HepG2 (cell line): ENCODE measurements at regions not wholly inside any gene's neighbourhood (a gene's known extent, or its start where the extent isn't known, plus 50 kb on each side); places are given as distances from the start of the nearest gene placed in this dataset.

ENCODE experiments used
- CHD2 ChIP-seq: IDR thresholded peaks from 2 replicates; pipeline ENCODE4 v1.6.1; 2011; ENCODE audit warnings: low read depth, low read length, improper control_type of control experiment
- KAT8 ChIP-seq: IDR thresholded peaks from 2 replicates; pipeline ENCODE4 v1.6.1; 2016; ENCODE audit warnings: missing genetic modification reagents, missing compliant biosample characterization
- RAD21 ChIP-seq: fragments of 450-650 bp; formaldehyde crosslinking; IDR thresholded peaks from 2 replicates; pipeline ENCODE4 v1.5.0; 2020; ENCODE audit warnings: mild to moderate bottlenecking
- ZNF121 ChIP-seq: sonication (generic); formaldehyde crosslinking; IDR thresholded peaks from 2 replicates; pipeline ENCODE4 v1.5.0; 2020; ENCODE audit warnings: mild to moderate bottlenecking, missing genetic modification reagents
- ZNF546 ChIP-seq: sonication (generic); formaldehyde crosslinking; conservative IDR thresholded peaks from 2 replicates; pipeline ENCODE4 v1.8.1; 2023; ENCODE audit warnings: mild to moderate bottlenecking, missing genetic modification reagents
- ZNF670 ChIP-seq: sonication (generic); formaldehyde crosslinking; IDR thresholded peaks from 2 replicates; pipeline ENCODE4 v1.8.0; 2022; ENCODE audit warnings: mild to moderate bottlenecking, missing genetic modification reagents, borderline replicate concordance
- TF ChIP-seq, protein P1 (sequence below): sonication (generic); formaldehyde crosslinking; IDR thresholded peaks from 2 replicates; pipeline ENCODE4 v1.4.0; 2020; ENCODE audit warnings: mild to moderate bottlenecking, missing genetic modification reagents
- TF ChIP-seq, protein P2 (sequence below): sonication (generic); formaldehyde crosslinking; IDR thresholded peaks from 2 replicates; pipeline ENCODE4 v1.5.0; 2020; ENCODE audit warnings: mild to moderate bottlenecking, missing genetic modification reagents, moderate library complexity

GRCh38 chr10:113278664-113279063, 274.2 kb upstream of the HABP2 start:
- TF ChIP-seq ZNF670 (CRISPR knock-in tag) (no peak), CHD2 (no peak), RAD21 (no peak), ZNF121 (CRISPR knock-in tag) (no peak), ZNF546 (no peak), KAT8 (no peak)
- TF ChIP-seq, protein P1, sequence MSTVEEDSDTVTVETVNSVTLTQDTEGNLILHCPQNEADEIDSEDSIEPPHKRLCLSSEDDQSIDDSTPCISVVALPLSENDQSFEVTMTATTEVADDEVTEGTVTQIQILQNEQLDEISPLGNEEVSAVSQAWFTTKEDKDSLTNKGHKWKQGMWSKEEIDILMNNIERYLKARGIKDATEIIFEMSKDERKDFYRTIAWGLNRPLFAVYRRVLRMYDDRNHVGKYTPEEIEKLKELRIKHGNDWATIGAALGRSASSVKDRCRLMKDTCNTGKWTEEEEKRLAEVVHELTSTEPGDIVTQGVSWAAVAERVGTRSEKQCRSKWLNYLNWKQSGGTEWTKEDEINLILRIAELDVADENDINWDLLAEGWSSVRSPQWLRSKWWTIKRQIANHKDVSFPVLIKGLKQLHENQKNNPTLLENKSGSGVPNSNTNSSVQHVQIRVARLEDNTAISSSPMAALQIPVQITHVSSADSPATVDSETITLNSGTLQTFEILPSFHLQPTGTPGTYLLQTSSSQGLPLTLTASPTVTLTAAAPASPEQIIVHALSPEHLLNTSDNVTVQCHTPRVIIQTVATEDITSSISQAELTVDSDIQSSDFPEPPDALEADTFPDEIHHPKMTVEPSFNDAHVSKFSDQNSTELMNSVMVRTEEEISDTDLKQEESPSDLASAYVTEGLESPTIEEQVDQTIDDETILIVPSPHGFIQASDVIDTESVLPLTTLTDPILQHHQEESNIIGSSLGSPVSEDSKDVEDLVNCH (CRISPR knock-in tag), result no peak
- TF ChIP-seq, protein P2, sequence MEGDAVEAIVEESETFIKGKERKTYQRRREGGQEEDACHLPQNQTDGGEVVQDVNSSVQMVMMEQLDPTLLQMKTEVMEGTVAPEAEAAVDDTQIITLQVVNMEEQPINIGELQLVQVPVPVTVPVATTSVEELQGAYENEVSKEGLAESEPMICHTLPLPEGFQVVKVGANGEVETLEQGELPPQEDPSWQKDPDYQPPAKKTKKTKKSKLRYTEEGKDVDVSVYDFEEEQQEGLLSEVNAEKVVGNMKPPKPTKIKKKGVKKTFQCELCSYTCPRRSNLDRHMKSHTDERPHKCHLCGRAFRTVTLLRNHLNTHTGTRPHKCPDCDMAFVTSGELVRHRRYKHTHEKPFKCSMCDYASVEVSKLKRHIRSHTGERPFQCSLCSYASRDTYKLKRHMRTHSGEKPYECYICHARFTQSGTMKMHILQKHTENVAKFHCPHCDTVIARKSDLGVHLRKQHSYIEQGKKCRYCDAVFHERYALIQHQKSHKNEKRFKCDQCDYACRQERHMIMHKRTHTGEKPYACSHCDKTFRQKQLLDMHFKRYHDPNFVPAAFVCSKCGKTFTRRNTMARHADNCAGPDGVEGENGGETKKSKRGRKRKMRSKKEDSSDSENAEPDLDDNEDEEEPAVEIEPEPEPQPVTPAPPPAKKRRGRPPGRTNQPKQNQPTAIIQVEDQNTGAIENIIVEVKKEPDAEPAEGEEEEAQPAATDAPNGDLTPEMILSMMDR, result no peak
